ENCODE measurements at regions not wholly inside any gene's neighbourhood (a gene's known extent, or its start where the extent isn't known, plus 50 kb on each side); places are given as distances from the start of the nearest gene placed in this dataset.
"Not testable (repeated sequence)": the region's sequence is repeated elsewhere in the genome, so short reads cannot be mapped to it uniquely, and the experiment has no call there.

GRCh38 chr3:96491023-96491422, 323.4 kb upstream of the EPHA6 start:
- no peak for DNase-seq

GRCh38 chr3:96491868-96492267, 322.5 kb upstream of the EPHA6 start:
- no peak for DNase-seq

- DNase-seq, result no peak
Measured at GRCh38 chr3:96510334-96510733, 304.1 kb upstream of the EPHA6 start.

GRCh38 chr3:96537165-96537564, 277.2 kb upstream of the EPHA6 start:
- DNase-seq, result no peak

GRCh38 chr3:96538186-96538585, 276.2 kb upstream of the EPHA6 start:
- no peak for DNase-seq

- DNase-seq, result no peak
Measured at GRCh38 chr3:96548073-96548472, 266.3 kb upstream of the EPHA6 start.

GRCh38 chr3:96576935-96577334, 237.5 kb upstream of the EPHA6 start:
- no peak for DNase-seq

- DNase-seq, result no peak
Measured at GRCh38 chr3:96584066-96584465, 230.3 kb upstream of the EPHA6 start.

- DNase-seq, result not testable (repeated sequence)
Measured at GRCh38 chr3:96606865-96607264, 207.5 kb upstream of the EPHA6 start.

- no peak for DNase-seq
Measured at GRCh38 chr3:96619475-96619874, 194.9 kb upstream of the EPHA6 start.

GRCh38 chr3:96622878-96623277, 191.5 kb upstream of the EPHA6 start:
- DNase-seq, result no peak

- DNase-seq, result no peak
Measured at GRCh38 chr3:96631050-96631449, 183.3 kb upstream of the EPHA6 start.

- no peak for DNase-seq
Measured at GRCh38 chr3:96646596-96646995, 167.8 kb upstream of the EPHA6 start.

GRCh38 chr3:96657710-96658109, 156.7 kb upstream of the EPHA6 start:
- no peak for DNase-seq

- not testable (repeated sequence) for DNase-seq
Measured at GRCh38 chr3:96671861-96672595, 142.4 kb upstream of the EPHA6 start.

GRCh38 chr3:96677156-96677555, 137.2 kb upstream of the EPHA6 start:
- DNase-seq, result no peak

GRCh38 chr3:96678325-96678724, 136.1 kb upstream of the EPHA6 start:
- no peak for DNase-seq

- no peak for DNase-seq
Measured at GRCh38 chr3:96700322-96701315, 113.8 kb upstream of the EPHA6 start.

- DNase-seq, result no peak
Measured at GRCh38 chr3:96705895-96706294, 108.5 kb upstream of the EPHA6 start.

- no peak for DNase-seq
Measured at GRCh38 chr3:96706509-96706908, 107.9 kb upstream of the EPHA6 start.

GRCh38 chr3:96711816-96712215, 102.6 kb upstream of the EPHA6 start:
- DNase-seq, result no peak

- DNase-seq, result no peak
Measured at GRCh38 chr3:96712792-96713191, 101.6 kb upstream of the EPHA6 start.

GRCh38 chr3:96719921-96720320, 94.5 kb upstream of the EPHA6 start:
- no peak for DNase-seq

GRCh38 chr3:96731031-96731430, 83.4 kb upstream of the EPHA6 start:
- DNase-seq, result no peak
